MV-4-11 (cell line): ENCODE measurements at regions not wholly inside any gene's neighbourhood (a gene's known extent, or its start where the extent isn't known, plus 50 kb on each side); places are given as distances from the start of the nearest gene placed in this dataset.
"Not testable (repeated sequence)": the region's sequence is repeated elsewhere in the genome, so short reads cannot be mapped to it uniquely, and the experiment has no call there.

Experiments
- DNase-seq: peaks from one replicate; lab custom pipeline; 2025; lab: John Stamatoyannopoulos, UW

DNA sequence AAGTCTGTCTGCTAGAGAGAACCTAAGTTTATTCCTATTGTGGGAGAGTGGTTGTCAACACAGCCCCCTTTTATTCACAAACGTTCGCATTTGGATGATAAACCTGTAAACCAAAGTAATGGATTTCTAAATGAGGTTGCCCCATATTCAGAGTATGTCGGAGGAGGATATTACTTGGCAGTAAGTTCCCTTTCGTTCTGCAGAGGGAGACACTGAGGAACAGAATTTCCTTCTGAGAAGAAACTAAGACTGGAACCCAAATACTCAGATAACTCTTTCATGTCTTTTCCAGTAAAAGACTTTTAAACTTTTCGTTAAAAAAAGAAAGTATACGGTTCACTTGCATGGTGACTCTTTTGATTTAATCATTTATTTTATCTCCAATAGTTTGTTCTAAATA is 754.6 kb upstream of the MMS22L start:
- DNase-seq, result no peak

DNA sequence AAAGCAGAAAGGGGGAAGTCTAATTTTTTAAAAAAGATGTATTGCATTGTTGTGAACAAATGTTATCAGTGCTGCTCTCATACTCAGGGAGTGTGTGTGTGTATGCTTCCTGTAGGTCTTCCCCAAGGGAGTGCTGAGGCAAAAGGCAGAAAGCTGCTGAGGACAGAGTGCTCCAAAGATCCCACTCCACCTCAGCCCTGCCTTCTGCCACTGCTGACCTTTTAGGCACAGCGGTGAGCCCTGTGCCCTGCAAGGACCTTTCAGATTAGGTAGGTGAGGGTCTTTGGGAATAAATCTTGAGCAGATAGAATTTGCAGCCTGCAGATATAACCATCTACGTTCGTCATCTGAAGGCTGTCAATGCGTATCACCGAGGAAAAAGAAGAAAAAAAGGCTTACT is 756.4 kb upstream of the MMS22L start:
- no peak for DNase-seq

DNA sequence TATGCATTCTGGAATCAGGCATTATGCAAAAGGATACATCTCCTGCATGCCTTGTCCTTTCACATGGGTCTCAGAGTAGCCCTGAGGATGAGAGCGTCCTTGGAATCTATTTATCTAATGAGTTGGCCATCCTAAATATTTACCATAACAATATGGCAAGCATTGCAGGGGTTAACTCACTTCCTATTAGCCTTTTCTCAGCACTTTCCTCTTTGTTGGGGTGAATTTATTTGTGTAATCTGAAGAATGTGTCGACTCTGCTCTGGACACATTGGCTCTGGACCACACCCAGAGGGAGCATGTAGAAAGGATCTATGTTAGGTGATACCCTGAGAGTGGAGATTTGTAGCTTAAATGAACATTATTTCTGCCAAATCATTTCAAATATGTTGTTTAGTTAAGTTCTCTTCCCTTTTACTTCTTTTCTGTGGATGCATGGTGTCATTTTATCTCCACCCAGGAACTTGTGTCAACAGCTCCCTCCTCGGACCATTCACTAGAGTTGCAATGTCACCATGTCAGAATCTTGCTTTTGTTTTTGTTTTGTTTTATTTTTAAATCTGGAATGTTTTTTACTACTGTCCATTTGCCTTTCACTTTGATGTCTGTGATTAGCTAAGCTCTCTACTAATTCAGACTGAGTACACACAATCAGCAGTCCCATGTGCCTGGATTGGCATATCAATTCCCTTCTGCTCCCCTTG is 757.0 kb upstream of the MMS22L start:
- no peak for DNase-seq

DNA sequence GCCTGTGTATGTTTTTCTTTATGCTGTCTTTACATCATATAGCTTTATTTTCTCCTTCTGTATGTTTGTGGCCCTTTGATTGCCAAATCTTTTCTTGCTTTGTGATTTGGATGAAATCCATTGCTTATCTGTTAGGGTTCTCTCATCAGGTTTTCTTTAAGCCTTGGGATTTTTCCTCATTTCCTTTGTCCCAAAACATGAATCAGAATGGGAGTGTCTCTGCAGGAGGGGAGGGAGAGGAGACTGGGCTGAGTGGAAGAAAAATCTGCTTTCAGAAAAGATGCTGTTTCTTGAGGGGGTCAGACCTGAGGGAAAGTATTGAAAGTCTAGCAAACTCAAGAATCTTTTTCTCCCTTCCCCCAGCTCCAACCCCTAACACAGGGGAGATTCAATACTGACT is 758.0 kb upstream of the MMS22L start:
- no peak for DNase-seq

DNA sequence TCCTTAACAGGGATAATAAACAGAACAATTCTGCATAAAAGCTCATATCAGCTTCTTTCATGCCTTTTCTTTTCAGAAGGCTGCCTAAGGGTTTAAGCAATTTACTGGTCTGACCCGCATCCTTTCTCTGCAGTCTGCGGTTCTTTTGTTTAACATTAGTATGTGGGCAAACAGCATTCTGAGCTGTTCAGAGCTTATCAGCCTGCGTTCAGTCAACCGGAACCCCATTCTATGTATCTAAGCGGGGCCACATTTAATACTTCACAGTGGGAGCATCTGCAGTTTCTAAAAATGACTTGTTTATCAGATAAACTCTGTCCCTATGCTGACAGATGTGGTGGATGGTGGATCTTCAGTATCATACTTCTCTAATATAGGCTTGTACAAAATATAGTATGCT is 758.9 kb upstream of the MMS22L start:
- DNase-seq, result no peak

DNA sequence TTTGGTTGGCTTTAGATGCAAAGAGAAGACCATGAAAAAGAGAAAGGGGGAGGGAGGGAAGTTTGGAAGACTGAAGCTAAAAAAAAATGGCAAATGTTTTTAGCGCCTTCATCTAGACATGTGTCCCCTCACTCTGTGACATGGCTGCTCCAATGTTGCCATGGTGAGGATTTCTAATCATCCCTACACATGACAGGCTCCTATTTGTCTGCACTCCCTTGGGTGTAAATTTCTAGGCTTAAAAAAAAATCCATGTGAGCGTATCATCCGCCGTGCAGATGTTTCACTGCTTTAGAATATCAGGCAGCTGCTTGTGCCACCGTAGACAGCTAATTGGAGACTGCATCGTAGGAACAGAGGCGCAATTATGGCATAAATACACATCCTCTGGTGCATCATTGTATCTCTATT is 761.1 kb upstream of the MMS22L start:
- DNase-seq, result no peak

DNA sequence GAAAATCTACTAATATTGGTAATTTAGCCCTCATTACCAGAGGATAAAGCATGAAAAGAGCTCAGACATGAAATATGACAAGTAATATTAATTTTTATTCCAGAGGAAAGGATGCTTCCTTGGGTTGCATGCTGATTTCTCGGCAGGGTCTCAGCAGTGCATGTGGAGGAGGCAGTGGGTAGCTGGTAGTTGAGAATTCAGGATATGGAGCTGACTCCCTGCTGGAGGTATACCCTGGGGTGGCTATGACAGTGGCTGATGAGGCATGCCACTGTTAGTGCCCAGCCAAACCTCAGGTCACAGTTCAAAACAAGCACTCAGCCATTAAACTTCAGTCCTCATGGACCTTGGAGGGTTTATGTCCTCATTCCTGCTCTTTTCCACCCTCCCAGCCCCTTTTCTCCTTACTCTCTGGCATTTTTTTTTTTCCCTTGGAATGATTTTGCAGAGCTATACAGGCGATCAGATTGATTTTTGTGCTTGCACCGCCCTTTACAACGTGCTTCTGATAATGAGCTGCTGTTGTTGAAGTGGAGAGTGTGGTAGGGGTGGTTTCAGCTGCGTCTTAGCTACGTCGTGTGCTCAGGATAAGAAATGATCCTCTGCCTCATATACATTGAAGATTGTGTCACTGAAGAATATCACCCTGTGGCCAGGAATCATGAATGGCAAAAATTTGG is 761.9 kb upstream of the MMS22L start:
- DNase-seq, result no peak

DNA sequence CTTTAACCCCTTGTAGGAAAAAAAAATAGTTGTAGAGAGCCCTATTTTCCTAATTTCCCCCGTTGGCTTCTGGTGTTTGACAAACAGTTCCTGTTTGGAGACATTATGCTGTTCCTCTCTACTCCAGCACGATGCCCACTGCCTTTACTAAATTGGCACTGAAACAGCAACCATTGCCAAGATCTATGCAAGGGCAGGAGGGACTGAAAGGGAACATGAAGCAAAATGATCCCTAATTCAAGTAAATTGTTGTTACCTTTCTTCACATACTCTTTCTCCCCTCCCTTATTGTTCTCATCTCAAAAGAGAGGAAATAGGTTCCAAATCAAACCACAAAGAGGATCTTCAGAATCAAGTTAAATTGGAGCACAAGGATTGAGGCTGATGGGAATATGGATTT is 764.1 kb upstream of the MMS22L start:
- no peak for DNase-seq

DNA sequence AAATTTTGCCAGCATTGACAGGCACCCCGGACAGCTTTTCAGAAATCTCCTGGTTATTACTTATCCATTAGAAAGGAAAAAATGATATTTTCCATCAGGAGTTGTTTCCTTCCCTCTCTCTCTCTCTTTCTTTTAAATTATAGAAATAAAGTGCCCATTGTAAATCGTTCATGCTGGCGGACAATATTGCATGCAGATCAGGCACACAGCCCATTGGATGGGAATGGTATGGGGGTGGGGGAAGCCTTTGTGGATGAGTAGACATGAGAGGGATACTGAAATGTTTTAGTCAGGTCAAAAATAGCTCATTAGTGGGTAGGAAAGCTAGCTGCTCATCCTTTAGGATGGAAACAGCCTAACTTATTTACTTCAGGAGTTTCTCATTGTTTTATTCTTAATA is 764.9 kb upstream of the MMS22L start:
- DNase-seq, result no peak

DNA sequence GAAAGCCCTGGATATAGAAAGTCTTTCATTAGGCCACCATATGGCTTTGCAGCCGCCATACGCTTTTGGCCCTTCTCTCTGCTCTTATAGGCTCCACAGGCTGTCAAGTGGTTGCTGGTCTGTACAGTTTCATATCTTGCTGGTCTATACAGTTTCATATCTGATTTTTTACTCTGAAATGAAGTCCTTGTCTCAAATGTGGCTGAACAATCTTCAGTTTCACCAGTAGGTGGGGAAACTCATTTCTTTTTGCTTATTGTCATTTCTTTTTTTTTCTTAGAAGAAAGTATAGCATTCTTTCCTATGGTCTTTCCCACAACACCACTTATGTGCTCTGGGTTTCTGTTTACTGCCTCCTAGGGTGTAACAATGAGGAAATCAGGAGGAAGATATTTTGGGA is 771.4 kb upstream of the MMS22L start:
- DNase-seq, result no peak

DNA sequence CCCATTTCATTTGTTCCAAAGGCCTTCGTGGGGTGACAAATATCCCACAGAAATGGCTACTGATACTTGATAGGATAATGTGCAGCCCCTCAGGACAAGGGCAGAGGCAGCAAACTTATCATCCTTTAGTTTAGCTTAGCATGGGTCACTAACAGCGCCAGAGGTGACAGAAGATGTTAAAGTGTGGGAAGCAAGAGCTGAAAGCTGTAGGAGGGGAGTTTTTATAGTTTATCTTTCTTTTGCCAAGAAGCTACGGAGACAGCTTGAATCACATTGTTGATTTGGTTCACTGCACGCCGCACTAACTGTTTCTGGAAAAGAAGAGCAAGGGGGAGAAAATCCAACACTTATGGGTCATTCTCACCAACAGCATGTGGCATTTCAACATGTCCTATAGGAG is 773.9 kb upstream of the MMS22L start:
- DNase-seq, result no peak

DNA sequence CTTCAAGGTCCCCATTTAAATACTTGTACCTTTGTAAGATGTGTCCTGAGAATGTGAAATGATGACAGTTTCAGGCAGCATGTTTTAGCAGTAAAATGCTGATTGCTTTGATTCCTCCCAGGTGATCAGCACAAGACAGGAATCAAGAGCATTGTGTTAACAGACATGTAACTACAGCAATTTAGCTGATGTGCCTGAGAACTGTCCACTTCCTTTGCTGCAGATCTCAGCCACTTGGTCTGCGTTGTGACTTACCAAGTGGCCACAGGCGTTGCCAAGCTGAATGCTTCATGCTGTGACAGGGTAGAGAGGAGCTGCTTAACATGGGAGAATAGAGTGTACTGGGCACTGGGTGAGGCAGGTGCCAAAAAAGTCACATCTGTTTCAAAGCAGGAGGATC is 767.0 kb upstream of the POU3F2 start:
- no peak for DNase-seq

DNA sequence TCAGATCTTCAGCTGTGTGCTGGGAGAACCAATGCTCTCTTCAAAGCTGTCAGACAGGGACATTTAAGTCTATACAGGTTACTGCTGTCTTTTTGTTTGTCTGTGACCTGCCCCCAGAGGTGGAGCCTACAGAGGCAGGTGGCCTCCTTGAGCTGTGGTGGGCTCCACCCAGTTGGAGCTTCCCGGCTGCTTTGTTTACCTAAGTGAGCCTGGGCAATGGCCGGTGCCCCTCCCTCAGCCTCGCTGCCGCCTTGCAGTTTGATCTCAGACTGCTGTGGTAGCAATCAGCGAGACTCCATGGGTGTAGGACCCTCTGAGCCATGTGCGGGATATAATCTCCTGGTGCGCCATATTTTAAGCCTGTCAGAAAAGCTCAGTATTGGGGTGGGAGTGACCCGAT is 745.8 kb upstream of the POU3F2 start:
- DNase-seq, result not testable (repeated sequence)

DNA sequence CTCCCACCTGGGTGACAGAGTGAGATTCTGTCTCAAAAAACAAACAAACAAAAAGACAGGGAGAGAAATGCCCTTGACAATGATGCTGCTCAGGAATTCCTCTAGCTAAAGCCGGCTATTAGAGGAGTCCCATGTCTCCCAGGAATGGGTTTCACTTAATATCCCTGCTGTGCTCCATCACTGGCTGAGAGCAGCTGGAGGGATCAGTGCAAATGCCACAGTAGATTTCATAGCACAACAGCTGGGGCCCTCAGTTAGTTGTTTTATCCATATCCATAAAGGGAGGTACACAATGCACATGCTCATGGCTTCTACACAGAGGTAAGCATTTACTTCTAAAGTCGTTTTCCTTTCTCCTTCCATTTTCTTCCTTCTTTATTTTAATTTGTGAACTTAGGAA is 742.0 kb upstream of the POU3F2 start:
- DNase-seq, result no peak

DNA sequence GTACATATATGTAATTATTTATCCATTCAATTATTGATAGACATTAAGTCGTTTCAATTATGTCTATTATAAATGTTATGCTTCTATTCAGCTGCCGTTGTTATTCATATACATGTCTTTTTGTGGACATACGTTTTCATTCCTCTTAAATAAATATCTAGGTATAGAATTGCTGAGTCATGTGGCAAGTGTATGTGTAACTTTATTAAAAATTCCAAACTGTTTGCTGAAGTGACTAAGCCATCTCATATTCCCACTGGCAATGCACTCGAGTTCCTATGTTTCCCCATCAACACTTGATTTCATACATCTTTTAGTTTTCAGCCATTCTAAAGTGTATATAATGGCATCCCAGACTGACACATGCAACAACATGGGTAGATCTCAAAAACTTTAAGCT is 739.7 kb upstream of the POU3F2 start:
- no peak for DNase-seq

DNA sequence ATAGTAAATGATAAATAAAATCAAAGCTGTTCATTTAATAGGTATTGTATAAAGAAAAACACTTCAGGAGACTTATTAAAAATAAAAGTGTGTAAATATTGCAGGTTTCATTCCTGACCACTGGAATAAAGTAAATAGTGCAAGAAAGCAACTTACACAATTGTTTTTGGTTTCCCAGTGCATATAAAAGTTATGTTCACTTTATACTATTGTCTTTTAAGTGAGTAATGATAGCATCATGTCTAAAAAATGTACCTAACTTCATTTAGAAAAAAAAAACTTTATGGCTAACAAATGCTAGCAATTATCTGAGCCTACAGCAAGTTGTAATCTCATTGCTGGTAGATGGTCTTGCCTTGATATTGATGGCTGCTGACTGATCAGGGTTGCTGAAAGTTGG is 726.6 kb upstream of the POU3F2 start:
- DNase-seq, result no peak

DNA sequence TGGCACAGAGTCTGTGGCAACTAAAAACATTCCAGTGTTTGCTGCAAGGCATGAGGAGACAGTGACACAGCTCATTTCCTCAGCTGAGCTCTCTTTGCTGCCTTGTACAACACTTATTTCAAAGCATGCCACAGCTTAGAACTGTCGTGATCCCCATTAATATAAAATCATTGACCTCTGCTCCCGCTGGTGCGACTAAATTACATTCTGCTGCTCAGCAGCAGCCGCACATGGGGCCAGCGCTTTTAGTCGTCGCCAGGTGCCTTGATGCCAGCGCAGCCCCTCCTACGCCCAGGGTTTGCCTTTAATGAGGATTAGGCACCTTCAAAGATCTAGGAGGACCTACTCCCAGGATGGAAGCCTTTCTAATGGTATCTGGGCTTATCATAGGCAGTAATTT is 717.9 kb upstream of the POU3F2 start:
- no peak for DNase-seq

DNA sequence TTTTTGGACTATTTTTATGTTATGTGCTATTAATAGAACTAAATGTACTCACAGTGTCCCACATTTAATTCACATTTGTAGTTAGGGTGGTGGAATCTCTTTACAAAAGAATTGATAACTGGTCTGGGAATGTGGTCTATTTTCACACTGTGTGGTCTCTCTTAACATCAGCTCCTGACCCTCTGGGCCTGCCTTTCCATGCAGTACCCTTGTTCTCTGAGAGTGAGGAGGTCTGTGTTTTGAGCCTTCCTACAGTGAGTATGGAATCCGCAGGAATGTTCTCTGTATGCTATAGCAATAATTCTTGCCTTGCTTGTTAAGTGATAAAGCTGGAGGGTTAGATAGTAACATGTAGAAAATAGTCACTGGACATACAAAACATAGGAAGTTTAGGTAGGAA is 717.3 kb upstream of the POU3F2 start:
- DNase-seq, result no peak

DNA sequence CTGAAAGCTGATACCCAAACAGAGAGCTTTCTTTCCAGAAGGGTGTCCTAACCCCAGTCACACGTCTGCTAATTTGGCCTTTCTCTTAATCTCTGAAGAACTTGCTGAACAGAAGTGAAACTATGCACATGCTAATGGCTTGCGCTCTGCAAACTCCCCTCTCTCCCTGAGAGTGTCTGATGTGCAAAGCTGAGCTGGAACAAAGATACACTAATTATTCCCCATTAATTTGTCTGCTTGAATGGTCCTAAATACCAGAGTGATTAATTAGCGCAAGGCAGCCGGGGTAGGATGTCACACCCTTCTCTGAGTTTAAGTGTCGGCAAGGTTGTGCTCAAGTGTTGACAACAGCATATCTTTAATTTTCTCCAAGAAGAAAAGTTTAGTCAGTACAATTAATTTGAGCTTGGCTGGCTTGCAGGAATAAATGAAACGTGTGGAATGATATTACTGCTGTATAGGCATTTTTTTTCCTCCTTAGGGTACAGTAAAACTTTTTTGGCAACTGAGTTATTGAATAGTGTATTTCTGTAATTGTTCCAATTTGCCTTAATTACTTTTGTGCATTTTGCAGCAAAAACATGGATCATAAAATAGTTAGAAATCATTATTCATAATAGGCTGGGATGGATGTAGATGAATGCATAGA is 715.9 kb upstream of the POU3F2 start:
- peak; percentile 23 for DNase-seq

DNA sequence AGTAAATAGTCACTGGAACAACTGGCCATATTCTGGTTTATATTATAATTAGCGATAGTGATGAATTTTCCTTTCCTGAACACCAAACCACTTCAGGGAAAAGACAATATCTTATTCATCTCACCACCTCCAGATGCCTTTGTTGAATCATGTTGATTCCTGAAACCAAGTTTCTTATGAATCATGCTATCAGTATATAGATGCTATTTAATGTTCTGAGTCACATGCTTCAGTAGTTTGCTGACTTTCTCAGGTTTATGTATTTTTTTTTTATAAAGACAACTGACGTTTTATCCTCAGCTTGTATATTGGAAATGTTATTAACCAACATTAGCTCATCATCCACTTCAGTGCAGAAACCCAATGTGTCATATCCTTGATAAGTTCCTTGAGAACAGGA is 710.2 kb upstream of the POU3F2 start:
- no peak for DNase-seq

DNA sequence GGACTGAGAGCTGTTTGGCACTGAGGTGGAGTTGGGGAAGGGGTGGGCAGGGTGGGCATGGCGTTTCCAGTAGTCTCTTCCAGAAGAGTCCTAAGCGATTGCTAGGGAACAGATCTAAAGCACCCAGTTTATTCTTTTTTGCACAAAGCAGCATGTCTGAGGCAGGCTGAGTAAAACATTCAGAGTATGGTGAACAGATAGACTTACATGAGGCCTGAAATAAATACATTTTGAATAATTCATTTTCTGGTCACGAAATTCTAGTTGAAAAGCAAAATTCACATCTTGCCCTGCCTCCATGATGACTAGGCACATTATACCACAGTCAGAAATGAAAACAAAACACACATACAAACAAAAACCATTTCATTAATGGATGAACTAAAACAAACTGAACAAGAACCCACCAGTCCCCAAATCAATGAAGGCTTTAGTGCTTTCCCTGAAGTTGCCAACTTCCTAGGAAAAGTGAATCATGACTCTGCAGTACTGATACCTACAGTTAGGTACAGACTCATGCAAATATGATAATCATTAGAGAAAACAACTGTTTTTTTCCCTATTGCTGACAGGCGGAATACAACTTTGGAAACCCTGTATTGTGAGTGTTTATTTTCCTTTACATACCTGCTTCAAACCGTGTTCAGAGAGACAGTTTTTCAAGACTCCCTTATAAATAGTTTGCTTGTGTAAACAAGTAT is 702.9 kb upstream of the POU3F2 start:
- no peak for DNase-seq

DNA sequence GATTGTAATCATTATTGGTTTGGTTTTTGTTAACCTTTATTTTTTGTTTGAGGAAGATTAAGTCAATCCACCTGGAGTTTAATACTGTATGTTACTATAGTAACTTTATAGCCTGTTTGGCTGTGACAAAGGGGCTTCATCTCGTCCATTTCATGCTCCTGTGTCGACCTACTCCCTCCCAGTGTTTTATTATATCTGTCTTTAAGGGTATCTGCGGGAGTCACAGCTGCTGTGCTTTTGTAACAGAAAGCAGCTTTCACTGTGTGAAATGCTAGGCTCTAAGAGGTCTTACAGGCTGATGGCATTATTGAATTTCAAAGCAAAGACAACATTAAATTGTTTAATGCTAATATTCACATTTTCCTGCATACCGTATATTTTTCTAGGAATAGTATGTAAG is 698.0 kb upstream of the POU3F2 start:
- DNase-seq, result no peak

DNA sequence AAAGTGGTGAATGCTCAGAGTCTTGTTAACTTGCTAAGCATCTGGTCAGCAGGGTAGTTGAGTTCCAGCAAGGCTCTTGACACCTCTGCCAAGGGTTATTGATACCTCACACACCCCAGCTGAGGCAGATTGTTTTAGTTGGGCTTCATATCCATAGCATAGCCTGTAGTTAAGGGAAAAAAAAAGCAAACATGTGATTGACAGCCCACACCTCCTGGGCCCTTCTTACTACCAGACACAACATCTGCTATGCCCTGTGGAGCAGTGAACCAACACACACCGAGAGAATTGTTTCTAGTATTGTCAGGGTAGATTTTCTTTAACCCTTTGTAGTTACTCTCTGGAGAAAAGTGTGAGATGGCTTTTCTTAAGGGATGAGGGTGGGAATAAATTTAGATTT is 697.0 kb upstream of the POU3F2 start:
- DNase-seq, result no peak
